Neural cell (in vitro differentiated cells): ENCODE measurements at regions not wholly inside any gene's neighbourhood (a gene's known extent, or its start where the extent isn't known, plus 50 kb on each side); places are given as distances from the start of the nearest gene placed in this dataset.

Source experiments
- CTCF ChIP-seq: fragments of 450-650 bp; IDR thresholded peaks from 2 replicates; pipeline ENCODE4 v1.5.1; 2014; ENCODE audit warnings: antibody characterized with exemption, mild to moderate bottlenecking, moderate library complexity; ENCODE audit not compliant: poor library complexity, severe bottlenecking
- EP300 ChIP-seq: fragments of 450-650 bp; conservative IDR thresholded peaks from 2 replicates; pipeline ENCODE4 v1.6.1; 2014; ENCODE audit warnings: antibody characterized with exemption, mild to moderate bottlenecking, moderate library complexity; ENCODE audit not compliant: poor library complexity, severe bottlenecking
- EZH2 ChIP-seq: fragments of 200-600, 300-800 bp; shearing (Covaris generic), sonication (generic); IDR thresholded peaks from 2 replicates; pipeline ENCODE4 v1.6.1; 2014; ENCODE audit warnings: antibody characterized with exemption, low read length, borderline replicate concordance, mild to moderate bottlenecking; ENCODE audit not compliant: insufficient read depth, poor library complexity, severe bottlenecking
- MXI1 ChIP-seq: fragments of 450-650 bp; conservative IDR thresholded peaks from 2 replicates; pipeline ENCODE4 v1.6.1; 2014; ENCODE audit warnings: antibody characterized with exemption, mild to moderate bottlenecking; ENCODE audit not compliant: poor library complexity, severe bottlenecking
- POLR2AphosphoS5 ChIP-seq: IDR thresholded peaks from 2 replicates; pipeline ENCODE4 v1.6.1; 2012
- RAD21 ChIP-seq: fragments of 450-650 bp; conservative IDR thresholded peaks from 2 replicates; pipeline ENCODE4 v1.6.1; 2014; ENCODE audit warnings: antibody characterized with exemption, mild to moderate bottlenecking, moderate library complexity
- SMC3 ChIP-seq: fragments of 450-650 bp; conservative IDR thresholded peaks from 2 replicates; pipeline ENCODE4 v1.6.1; 2014; ENCODE audit warnings: antibody characterized with exemption, mild to moderate bottlenecking, moderate library complexity; ENCODE audit not compliant: poor library complexity
- TAF1 ChIP-seq: IDR thresholded peaks from 2 replicates; pipeline ENCODE4 v1.6.1; 2012; ENCODE audit warnings: low read depth
- TF ChIP-seq, protein P1 (sequence below): IDR thresholded peaks from 2 replicates; pipeline ENCODE4 v1.6.1; 2012; ENCODE audit warnings: borderline replicate concordance

DNA sequence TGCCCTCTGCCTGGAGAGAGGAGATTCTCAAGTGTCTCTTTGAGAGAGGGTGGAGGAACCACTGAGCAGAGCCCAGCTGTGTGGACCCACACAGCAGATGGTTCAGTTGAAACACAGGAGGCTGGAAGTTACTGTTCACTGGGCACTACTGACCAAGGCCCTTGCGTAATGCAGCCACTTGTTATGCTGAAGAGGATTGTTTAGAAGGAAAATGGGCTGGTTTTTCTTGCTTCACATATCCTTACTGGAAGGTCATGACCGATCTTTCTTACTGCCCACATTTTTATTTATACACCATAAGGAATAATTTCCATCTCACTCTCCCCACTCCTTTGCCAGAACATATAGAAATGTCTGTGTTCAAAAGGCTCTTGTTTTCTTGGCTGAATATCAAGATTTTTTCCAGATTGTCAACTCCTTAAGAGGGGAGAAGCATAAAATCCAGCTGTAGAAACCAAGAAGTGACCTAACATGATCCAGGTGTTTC lies 375.1 kb upstream of the DDHD1 start:
- no peak for TF ChIP-seq CTCF
- TF ChIP-seq, protein P1, sequence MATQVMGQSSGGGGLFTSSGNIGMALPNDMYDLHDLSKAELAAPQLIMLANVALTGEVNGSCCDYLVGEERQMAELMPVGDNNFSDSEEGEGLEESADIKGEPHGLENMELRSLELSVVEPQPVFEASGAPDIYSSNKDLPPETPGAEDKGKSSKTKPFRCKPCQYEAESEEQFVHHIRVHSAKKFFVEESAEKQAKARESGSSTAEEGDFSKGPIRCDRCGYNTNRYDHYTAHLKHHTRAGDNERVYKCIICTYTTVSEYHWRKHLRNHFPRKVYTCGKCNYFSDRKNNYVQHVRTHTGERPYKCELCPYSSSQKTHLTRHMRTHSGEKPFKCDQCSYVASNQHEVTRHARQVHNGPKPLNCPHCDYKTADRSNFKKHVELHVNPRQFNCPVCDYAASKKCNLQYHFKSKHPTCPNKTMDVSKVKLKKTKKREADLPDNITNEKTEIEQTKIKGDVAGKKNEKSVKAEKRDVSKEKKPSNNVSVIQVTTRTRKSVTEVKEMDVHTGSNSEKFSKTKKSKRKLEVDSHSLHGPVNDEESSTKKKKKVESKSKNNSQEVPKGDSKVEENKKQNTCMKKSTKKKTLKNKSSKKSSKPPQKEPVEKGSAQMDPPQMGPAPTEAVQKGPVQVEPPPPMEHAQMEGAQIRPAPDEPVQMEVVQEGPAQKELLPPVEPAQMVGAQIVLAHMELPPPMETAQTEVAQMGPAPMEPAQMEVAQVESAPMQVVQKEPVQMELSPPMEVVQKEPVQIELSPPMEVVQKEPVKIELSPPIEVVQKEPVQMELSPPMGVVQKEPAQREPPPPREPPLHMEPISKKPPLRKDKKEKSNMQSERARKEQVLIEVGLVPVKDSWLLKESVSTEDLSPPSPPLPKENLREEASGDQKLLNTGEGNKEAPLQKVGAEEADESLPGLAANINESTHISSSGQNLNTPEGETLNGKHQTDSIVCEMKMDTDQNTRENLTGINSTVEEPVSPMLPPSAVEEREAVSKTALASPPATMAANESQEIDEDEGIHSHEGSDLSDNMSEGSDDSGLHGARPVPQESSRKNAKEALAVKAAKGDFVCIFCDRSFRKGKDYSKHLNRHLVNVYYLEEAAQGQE: no peak
- TF ChIP-seq EP300: no peak
- TF ChIP-seq RAD21: no peak
- no peak for TF ChIP-seq MXI1
- TF ChIP-seq TAF1: no peak
- TF ChIP-seq EZH2: no peak
- TF ChIP-seq SMC3: no peak
- no peak for TF ChIP-seq POLR2AphosphoS5
